HepG2 (cell line): ENCODE measurements at regions not wholly inside any gene's neighbourhood (a gene's known extent, or its start where the extent isn't known, plus 50 kb on each side); places are given as distances from the start of the nearest gene placed in this dataset.

Source experiments
- CTCF ChIP-seq: sonication (generic); formaldehyde crosslinking; IDR thresholded peaks from 2 replicates; pipeline ENCODE4 v1.5.0; 2020; ENCODE audit warnings: mild to moderate bottlenecking, missing genetic modification reagents, moderate library complexity
- DDIT3 ChIP-seq: sonication (generic); formaldehyde crosslinking; IDR thresholded peaks from 2 replicates; pipeline ENCODE4 v1.4.0; 2020; ENCODE audit warnings: mild to moderate bottlenecking, missing genetic modification reagents
- EED ChIP-seq: sonication (generic); formaldehyde crosslinking; IDR thresholded peaks from 2 replicates; pipeline ENCODE4 v1.5.0; 2020; ENCODE audit warnings: mild to moderate bottlenecking, missing genetic modification reagents
- FOXK2 ChIP-seq: fragments of 450-650 bp; IDR thresholded peaks from 2 replicates; pipeline ENCODE4 v1.6.1; 2016
- HDAC2 ChIP-seq: sonication (generic); formaldehyde crosslinking; IDR thresholded peaks from 2 replicates; pipeline ENCODE4 v1.4.0; 2020; ENCODE audit warnings: missing genetic modification reagents
- HDAC6 ChIP-seq: fragments of 200-600 bp; sonication (generic); IDR thresholded peaks from 2 replicates; pipeline ENCODE4 v1.7.0; 2017; ENCODE audit warnings: mild to moderate bottlenecking, antibody characterized with exemption, low read length, low read depth
- IRX3 ChIP-seq: sonication (generic); formaldehyde crosslinking; IDR thresholded peaks from 2 replicates; pipeline ENCODE4 v1.8.1; 2023; ENCODE audit warnings: mild to moderate bottlenecking, low read depth, missing genetic modification reagents, borderline replicate concordance
- JUNB ChIP-seq: sonication (generic); formaldehyde crosslinking; IDR thresholded peaks from 2 replicates; pipeline ENCODE4 v1.8.0; 2022; ENCODE audit warnings: missing genetic modification reagents, mild to moderate bottlenecking, borderline replicate concordance
- RARG ChIP-seq: sonication (generic); formaldehyde crosslinking; IDR thresholded peaks from 2 replicates; pipeline ENCODE4 v1.4.0; 2020; ENCODE audit warnings: low read depth, mild to moderate bottlenecking, missing genetic modification reagents
- SOX13 ChIP-seq, 3 experiments: fragments of 450-650 bp in 1 of 3; sonication (generic) in 1 of 3; formaldehyde crosslinking in 1 of 3; IDR thresholded peaks in 2 of 3; conservative IDR thresholded peaks in 1 of 3; 2 replicates each; pipeline versions ENCODE4 v1.5.0 to v1.6.1; 2016 to 2020; ENCODE audit warnings: antibody characterized with exemption in 1 of 3, mild to moderate bottlenecking in 1 of 3, missing compliant biosample characterization in 1 of 3, missing genetic modification reagents in 1 of 3, moderate library complexity in 1 of 3
- ZBTB2 ChIP-seq: sonication (generic); formaldehyde crosslinking; IDR thresholded peaks from 2 replicates; pipeline ENCODE4 v1.8.0; 2022; ENCODE audit warnings: low read depth, missing genetic modification reagents
- ZBTB42 ChIP-seq: sonication (generic); formaldehyde crosslinking; IDR thresholded peaks from 2 replicates; pipeline ENCODE4 v1.5.0; 2020; ENCODE audit warnings: mild to moderate bottlenecking, missing genetic modification reagents
- ZHX2 ChIP-seq, 2 experiments: sonication (generic) in 1 of 2; formaldehyde crosslinking in 1 of 2; IDR thresholded peaks; 2 replicates each; pipeline versions ENCODE4 v1.6.1 to v1.9.0; 2014 to 2022; ENCODE audit warnings: antibody characterized with exemption in 1 of 2, borderline replicate concordance in 1 of 2, inconsistent platforms in 1 of 2, low read depth in 1 of 2, missing genetic modification reagents in 1 of 2
- ZNF143 ChIP-seq: sonication (generic); formaldehyde crosslinking; IDR thresholded peaks from 2 replicates; pipeline ENCODE4 v1.4.0; 2020; ENCODE audit warnings: missing genetic modification reagents
- ZNF501 ChIP-seq: sonication (generic); formaldehyde crosslinking; IDR thresholded peaks from 2 replicates; pipeline ENCODE4 v1.5.1; 2020; ENCODE audit warnings: mild to moderate bottlenecking, moderate library complexity, missing genetic modification reagents
- ZNF547 ChIP-seq: sonication (generic); formaldehyde crosslinking; IDR thresholded peaks from 2 replicates; pipeline ENCODE4 v1.5.1; 2020; ENCODE audit warnings: mild to moderate bottlenecking, missing genetic modification reagents
- ZNF768 ChIP-seq: sonication (generic); formaldehyde crosslinking; IDR thresholded peaks from 2 replicates; pipeline ENCODE4 v1.4.0; 2020; ENCODE audit warnings: missing genetic modification reagents
- ZNF83 ChIP-seq: sonication (generic); formaldehyde crosslinking; IDR thresholded peaks from 2 replicates; pipeline ENCODE4 v1.4.0; 2020; ENCODE audit warnings: missing genetic modification reagents, mild to moderate bottlenecking, borderline replicate concordance
- ZNF879 ChIP-seq: sonication (generic); formaldehyde crosslinking; IDR thresholded peaks from 2 replicates; pipeline ENCODE4 v1.8.1; 2023; ENCODE audit warnings: missing genetic modification reagents

GRCh38 chr19:56973713-56974555 is 133.4 kb upstream of the PEG3 start (continued):
- no peak for TF ChIP-seq ZNF143
- no peak for TF ChIP-seq HDAC6
- 0 out of 2 replicates have a peak, but pooled peaks have one; percentile 12 for TF ChIP-seq FOXK2
- no peak for TF ChIP-seq SOX13 (IDR thresholded peaks at IDR 0.05)
- TF ChIP-seq SOX13 (CRISPR knock-in tag; conservative IDR thresholded peaks at IDR 0.05 in 1 of 2, IDR thresholded peaks at IDR 0.05 in 1 of 2) = peak in 1 of 2 experiments; percentile 40; a peak in 2 of 4 replicates
- TF ChIP-seq ZNF83 (CRISPR knock-in tag) = no peak
- no peak for TF ChIP-seq ZBTB42
- TF ChIP-seq ZNF547 (CRISPR knock-in tag) = no peak
- no peak for TF ChIP-seq ZNF768 (CRISPR knock-in tag)
- no peak for TF ChIP-seq CTCF (CRISPR knock-in tag)
- no peak for TF ChIP-seq ZHX2 (IDR thresholded peaks at IDR 0.05; ENCODE audit: low read depth)
- TF ChIP-seq ZHX2 (CRISPR knock-in tag; IDR thresholded peaks at IDR 0.05; ENCODE audit: borderline replicate concordance) = no peak
- TF ChIP-seq IRX3 = no peak
- 0 out of 2 replicates have a peak, but pooled peaks have one; percentile 30 for TF ChIP-seq ZNF501 (CRISPR knock-in tag)
- TF ChIP-seq DDIT3 (CRISPR knock-in tag) = no peak
- TF ChIP-seq JUNB (CRISPR knock-in tag) = no peak
- TF ChIP-seq EED (CRISPR knock-in tag) = no peak
- TF ChIP-seq RARG (CRISPR knock-in tag) = 0 out of 2 replicates have a peak, but pooled peaks have one; percentile 38
- TF ChIP-seq ZBTB2 (CRISPR knock-in tag) = no peak
- peak; percentile 40 for TF ChIP-seq HDAC2 (CRISPR knock-in tag)
- TF ChIP-seq ZNF879 (CRISPR knock-in tag) = no peak
